Activated B cell treated with CpG ODN at 0.5 μM for 24 hours (primary cell): ENCODE measurements at regions not wholly inside any gene's neighbourhood (a gene's known extent, or its start where the extent isn't known, plus 50 kb on each side); places are given as distances from the start of the nearest gene placed in this dataset.
A peak's percentile ranks its signal among the peaks of the same experiment; 100 is the strongest.

Experiments used
- ATAC-seq: fragments of 200-7000 bp; cut with Tn5 transposase; one replicate; pipeline ENCODE4 v1.10.0; 2021; ENCODE audit warnings: low read depth, mild to moderate bottlenecking, moderate library complexity
- CTCF ChIA-PET: fragments of 350-600 bp; sonication (Branson Sonifier 250); formaldehyde crosslinking; loops from one replicate; lab custom pipeline; 2021; ENCODE audit warnings: antibody characterized with exemption; lab: Charles Lee
- POLR2A ChIA-PET: fragments of 350-600 bp; sonication (Branson Sonifier 250); formaldehyde crosslinking; loops from one replicate; lab custom pipeline; 2021; ENCODE audit warnings: antibody characterized with exemption; lab: Charles Lee
- DNase-seq: peaks from one replicate; pipeline ENCODE4 v3.0.0; 2022
- H3K27ac Mint-ChIP-seq: one replicate; pipeline ENCODE4 v1.8.0; 2020; ENCODE audit warnings: mixed read lengths
- H3K27me3 Mint-ChIP-seq: one replicate; pipeline ENCODE4 v1.8.0; 2021; ENCODE audit warnings: mixed read lengths
- H3K36me3 Mint-ChIP-seq: one replicate; pipeline ENCODE4 v1.8.0; 2021; ENCODE audit warnings: low read depth, mixed read lengths
- H3K4me1 Mint-ChIP-seq: one replicate; pipeline ENCODE4 v1.8.0; 2021; ENCODE audit warnings: mixed read lengths
- H3K4me3 Mint-ChIP-seq: one replicate; pipeline ENCODE4 v1.8.0; 2020; ENCODE audit warnings: mild to moderate bottlenecking, mixed read lengths
- H3K9me3 Mint-ChIP-seq: one replicate; pipeline ENCODE4 v1.8.0; 2020; ENCODE audit warnings: mixed read lengths
- intact Hi-C: fragments of 100-400 bp; cut with micrococcal nuclease; formaldehyde crosslinking; loops from one replicate; pipeline ENCODE4 v1.15.1; 2024
- TF ChIP-seq, protein P1 (sequence below): fragments of 200-600 bp; IDR thresholded peaks from one replicate; pipeline ENCODE4 v1.8.0; 2022; ENCODE audit warnings: antibody characterized with exemption, mild to moderate bottlenecking

DNA sequence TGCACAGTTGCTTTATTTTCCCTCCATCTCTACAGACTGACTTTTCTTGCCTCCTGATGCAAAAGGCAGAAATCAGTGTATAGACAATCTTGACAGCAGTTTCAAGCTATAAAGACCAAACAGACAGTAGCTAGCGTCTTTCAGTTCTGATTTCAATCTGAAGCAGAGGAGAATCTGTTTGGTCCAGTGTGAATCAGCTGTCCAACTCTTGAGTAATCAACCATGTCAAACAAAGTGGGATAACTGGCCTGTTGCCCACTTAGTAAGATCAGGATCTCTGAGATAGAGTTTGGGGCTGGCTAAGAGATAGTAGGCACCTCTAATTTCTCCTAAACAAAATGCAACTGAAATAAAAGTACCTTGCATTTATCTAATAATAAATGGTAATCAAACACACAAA, 797.4 kb upstream of the FBXO33 start:
- ChIA-PET CTCF (no interaction called here), POLR2A (no interaction called here)
- peaks cover 8% of the 10 kb centered on the region for H3K9me3 Mint-ChIP-seq
- H3K36me3 Mint-ChIP-seq: no peaks in the 10 kb centered on the region
- DNase-seq: no peak
- intact Hi-C loops: no loop called here
- no peaks in the 10 kb centered on the region for H3K4me1 Mint-ChIP-seq
- H3K27ac Mint-ChIP-seq: no peak overlapping the region
- no peak for ATAC-seq
- H3K27me3 Mint-ChIP-seq: no peaks in the 10 kb centered on the region
- no peak overlapping the region for H3K4me3 Mint-ChIP-seq
- TF ChIP-seq, protein P1, sequence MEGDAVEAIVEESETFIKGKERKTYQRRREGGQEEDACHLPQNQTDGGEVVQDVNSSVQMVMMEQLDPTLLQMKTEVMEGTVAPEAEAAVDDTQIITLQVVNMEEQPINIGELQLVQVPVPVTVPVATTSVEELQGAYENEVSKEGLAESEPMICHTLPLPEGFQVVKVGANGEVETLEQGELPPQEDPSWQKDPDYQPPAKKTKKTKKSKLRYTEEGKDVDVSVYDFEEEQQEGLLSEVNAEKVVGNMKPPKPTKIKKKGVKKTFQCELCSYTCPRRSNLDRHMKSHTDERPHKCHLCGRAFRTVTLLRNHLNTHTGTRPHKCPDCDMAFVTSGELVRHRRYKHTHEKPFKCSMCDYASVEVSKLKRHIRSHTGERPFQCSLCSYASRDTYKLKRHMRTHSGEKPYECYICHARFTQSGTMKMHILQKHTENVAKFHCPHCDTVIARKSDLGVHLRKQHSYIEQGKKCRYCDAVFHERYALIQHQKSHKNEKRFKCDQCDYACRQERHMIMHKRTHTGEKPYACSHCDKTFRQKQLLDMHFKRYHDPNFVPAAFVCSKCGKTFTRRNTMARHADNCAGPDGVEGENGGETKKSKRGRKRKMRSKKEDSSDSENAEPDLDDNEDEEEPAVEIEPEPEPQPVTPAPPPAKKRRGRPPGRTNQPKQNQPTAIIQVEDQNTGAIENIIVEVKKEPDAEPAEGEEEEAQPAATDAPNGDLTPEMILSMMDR: no peak

DNA sequence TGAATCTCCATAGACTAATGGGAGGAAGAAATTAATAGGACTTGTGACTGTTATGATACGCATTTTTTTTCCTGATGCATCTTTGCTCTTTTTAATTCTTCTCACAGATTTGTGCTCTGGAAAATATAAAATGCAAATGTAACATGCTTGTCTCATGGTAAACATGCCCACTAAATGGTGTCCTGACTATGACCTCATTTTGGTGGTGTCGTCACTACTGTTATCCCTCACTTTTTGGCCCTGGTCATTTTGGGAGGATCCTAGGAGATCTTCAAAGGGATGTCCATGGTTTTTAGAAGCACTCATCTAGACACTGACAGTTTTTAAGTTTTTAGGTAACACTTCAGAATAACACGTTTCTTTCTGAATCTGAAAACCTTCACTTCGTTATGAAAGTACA, 790.8 kb upstream of the FBXO33 start:
- no peak overlapping the region for H3K4me3 Mint-ChIP-seq
- H3K9me3 Mint-ChIP-seq: peaks cover 10% of the 10 kb centered on the region
- ChIA-PET POLR2A (no interaction called here), CTCF (no interaction called here)
- H3K27me3 Mint-ChIP-seq: no peaks in the 10 kb centered on the region
- intact Hi-C loops: no loop called here
- H3K27ac Mint-ChIP-seq: no peak overlapping the region
- H3K4me1 Mint-ChIP-seq: peaks cover 16% of the 10 kb centered on the region
- no peak for DNase-seq
- no peak for ATAC-seq
- H3K36me3 Mint-ChIP-seq: no peaks in the 10 kb centered on the region
- TF ChIP-seq, protein P1: no peak

DNA sequence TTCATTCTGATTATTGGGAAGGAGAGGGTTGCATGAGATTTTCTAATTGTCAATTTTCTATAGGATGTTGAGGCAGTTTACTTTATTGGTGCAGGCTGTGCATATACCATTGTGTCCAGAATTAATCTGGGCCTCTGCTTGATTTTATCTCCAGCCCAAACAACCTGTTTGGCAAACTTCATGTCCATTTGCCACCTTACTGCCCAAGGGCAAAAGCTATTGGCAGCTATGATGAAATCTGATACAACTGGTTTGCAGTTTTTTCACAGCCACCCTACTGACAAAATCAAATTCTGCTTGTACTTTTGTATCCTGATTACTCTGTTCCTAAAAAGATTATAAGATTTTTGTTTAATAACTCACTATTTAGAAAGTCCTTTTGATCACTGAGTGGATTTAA, 789.2 kb upstream of the FBXO33 start:
- no peak overlapping the region for H3K4me3 Mint-ChIP-seq
- no peak overlapping the region for H3K27ac Mint-ChIP-seq
- TF ChIP-seq, protein P1: no peak
- ATAC-seq (no peak), DNase-seq (no peak)
- ChIA-PET CTCF (no interaction called here), POLR2A (no interaction called here)
- H3K27me3 Mint-ChIP-seq: no peaks in the 10 kb centered on the region
- intact Hi-C loops: no loop called here
- no peaks in the 10 kb centered on the region for H3K36me3 Mint-ChIP-seq
- H3K9me3 Mint-ChIP-seq: peaks cover 10% of the 10 kb centered on the region
- H3K4me1 Mint-ChIP-seq: peaks cover 18% of the 10 kb centered on the region

DNA sequence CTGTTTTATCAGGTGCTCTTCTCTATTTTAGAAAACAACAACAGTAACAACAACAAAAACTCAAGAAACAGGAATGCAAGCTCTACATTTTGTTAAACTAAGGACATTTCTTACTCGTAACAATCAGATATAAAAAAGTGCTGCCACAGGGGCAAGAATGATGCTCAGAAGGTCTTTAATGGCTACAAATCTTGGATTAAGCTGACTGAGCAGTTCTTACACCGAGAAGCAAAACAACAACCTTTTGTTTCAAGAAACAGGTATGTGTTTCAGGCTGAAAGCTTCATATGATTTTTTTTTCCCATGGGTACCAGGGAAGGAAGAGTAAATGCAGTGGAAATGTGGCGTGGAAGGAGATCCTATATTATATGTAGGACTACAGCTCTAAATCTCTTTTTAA, 786.8 kb upstream of the FBXO33 start:
- intact Hi-C loops: no loop called here
- ATAC-seq (no peak), DNase-seq (no peak)
- ChIA-PET CTCF (no interaction called here), POLR2A (no interaction called here)
- H3K9me3 Mint-ChIP-seq: peaks cover 12% of the 10 kb centered on the region
- TF ChIP-seq, protein P1: no peak
- H3K36me3 Mint-ChIP-seq: no peaks in the 10 kb centered on the region
- H3K4me3 Mint-ChIP-seq: no peak overlapping the region
- H3K27me3 Mint-ChIP-seq: no peaks in the 10 kb centered on the region
- peaks cover 18% of the 10 kb centered on the region for H3K4me1 Mint-ChIP-seq
- peak overlapping the region; percentile 21 for H3K27ac Mint-ChIP-seq

DNA sequence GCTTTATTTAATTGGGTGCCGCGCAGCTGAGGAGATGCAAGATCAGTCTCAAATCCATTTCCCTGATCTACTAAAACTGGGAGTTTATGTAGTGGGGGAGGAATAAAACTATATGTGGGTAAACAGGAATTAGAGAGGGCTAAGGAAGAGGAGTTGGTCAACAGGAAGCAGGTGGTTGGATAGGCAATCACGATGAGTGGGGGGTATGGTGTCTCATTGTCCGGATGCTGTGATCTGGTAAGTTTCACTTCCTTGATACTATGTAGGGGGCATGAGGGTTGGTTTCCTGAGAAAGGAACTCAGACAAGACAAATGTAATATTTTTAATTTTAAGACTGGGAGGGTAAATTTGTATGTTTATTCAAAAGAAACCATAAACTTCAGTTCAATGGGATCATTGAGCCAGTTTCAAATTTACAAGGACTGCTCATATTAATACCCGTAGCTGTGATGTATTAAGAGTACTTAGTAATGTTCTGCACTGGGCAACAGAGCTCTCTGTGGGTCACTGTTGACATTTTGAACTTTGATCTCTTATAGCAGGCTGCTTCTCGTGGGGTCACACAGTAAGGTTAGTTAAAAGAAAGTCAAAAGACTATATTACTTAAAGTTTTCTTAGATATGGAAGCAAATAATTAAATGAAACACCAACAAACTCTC, 786.2 kb upstream of the FBXO33 start:
- intact Hi-C loops: no loop called here
- no peak overlapping the region for H3K4me3 Mint-ChIP-seq
- DNase-seq (no peak), ATAC-seq (peak; percentile 57)
- TF ChIP-seq, protein P1: no peak
- H3K27me3 Mint-ChIP-seq: no peaks in the 10 kb centered on the region
- POLR2A ChIA-PET: no interaction called here
- CTCF ChIA-PET: no interaction called here
- peaks cover 18% of the 10 kb centered on the region for H3K4me1 Mint-ChIP-seq
- peaks cover 12% of the 10 kb centered on the region for H3K9me3 Mint-ChIP-seq
- H3K27ac Mint-ChIP-seq: peak overlapping the region; percentile 63
- no peaks in the 10 kb centered on the region for H3K36me3 Mint-ChIP-seq
